Endothelial cell of umbilical vein (primary cell): ENCODE measurements at regions not wholly inside any gene's neighbourhood (a gene's known extent, or its start where the extent isn't known, plus 50 kb on each side); places are given as distances from the start of the nearest gene placed in this dataset.

ENCODE experiments used
- BruUV-seq: library from RNA; stranded (reverse); fragments of 400-500 nt; replicated peaks from 2 replicates; lab custom pipeline; 2021; lab: Mats Ljungman, UMichigan
- CTCF ChIA-PET: fragments of 300-600, 350-600 bp; sonication (Branson Sonifier 250); formaldehyde crosslinking; loops from one replicate; lab custom pipeline; 2021; ENCODE audit warnings: antibody characterized with exemption, inconsistent platforms; lab: Charles Lee
- POLR2A ChIA-PET: fragments of 300-600, 350-600 bp; sonication (Branson Sonifier 250); formaldehyde crosslinking; loops from one replicate; lab custom pipeline; 2021; ENCODE audit warnings: antibody characterized with exemption, inconsistent platforms; lab: Charles Lee
- DNase-seq: peaks from one replicate; pipeline ENCODE4 v3.0.0-alpha.2; 2011; ENCODE audit warnings: low read depth, low spot score
- FAIRE-seq: peaks from 2 replicates; lab custom pipeline; 2011; peaks lifted over from hg19 to GRCh38; lab: Jason Lieb, UNC
- H2AFZ ChIP-seq: 2 replicates; pipeline ENCODE4 v1.6.0; 2012; ENCODE audit warnings: low read depth, low read length, control low read depth, inconsistent platforms
- H3K27ac ChIP-seq: 2 replicates; pipeline ENCODE4 v1.5.1; 2011; ENCODE audit warnings: low read depth, mild to moderate bottlenecking, control low read depth, low read length, moderate library complexity; ENCODE audit not compliant: insufficient read depth
- H3K27me3 ChIP-seq, 2 experiments: 2 replicates each; pipeline versions ENCODE4 v1.6.0 to v1.6.1; 2011; ENCODE audit warnings: low read length in 2 of 2, mixed read lengths in 1 of 2; ENCODE audit not compliant: control insufficient read depth in 2 of 2, insufficient read depth in 2 of 2
- H3K36me3 ChIP-seq, 2 experiments: 2 replicates in 1 of 2; 3 replicates in 1 of 2; pipeline ENCODE4 v1.5.1; 2011; ENCODE audit warnings: low read length in 2 of 2, mild to moderate bottlenecking in 1 of 2, moderate library complexity in 1 of 2; ENCODE audit not compliant: control insufficient read depth in 2 of 2, insufficient read depth in 2 of 2; ENCODE audit errors: extremely low read depth in 1 of 2
- H3K4me1 ChIP-seq: 3 replicates; pipeline ENCODE4 v1.5.1; 2011; ENCODE audit warnings: mild to moderate bottlenecking, low read length; ENCODE audit not compliant: control insufficient read depth, insufficient read depth; ENCODE audit errors: extremely low read depth
- H3K4me2 ChIP-seq: 2 replicates; pipeline ENCODE4 v1.6.1; 2011; ENCODE audit warnings: low read length, control low read depth, mixed read lengths; ENCODE audit not compliant: insufficient read depth
- H3K4me3 ChIP-seq, 3 experiments: fragments of 200-600 bp in 1 of 3; sonication (generic), shearing (Covaris generic) in 1 of 3; replicated peaks in 1 of 3; 2 replicates each; pipeline ENCODE4 v1.5.1; 2011 to 2016; ENCODE audit warnings: control low read depth in 3 of 3, low read length in 3 of 3, mild to moderate bottlenecking in 2 of 3, inconsistent platforms in 1 of 3, low read depth in 1 of 3, moderate library complexity in 1 of 3; ENCODE audit not compliant: insufficient read depth in 1 of 3
- H3K79me2 ChIP-seq: 2 replicates; pipeline ENCODE4 v1.6.0; 2012; ENCODE audit warnings: low read length, inconsistent platforms; ENCODE audit not compliant: control insufficient read depth, insufficient read depth
- H3K9ac ChIP-seq: replicated peaks from 2 replicates; pipeline ENCODE3; 2011; ENCODE audit warnings: low read length, control low read depth; ENCODE audit not compliant: insufficient read depth; ENCODE audit errors: extremely low read depth
- H3K9me1 ChIP-seq: replicated peaks from 3 replicates; pipeline ENCODE4 v1.6.0; 2011; ENCODE audit warnings: mild to moderate bottlenecking, low read length; ENCODE audit not compliant: control insufficient read depth, insufficient read depth; ENCODE audit errors: extremely low read depth
- H3K9me3 ChIP-seq: replicated peaks from 2 replicates; pipeline ENCODE4 v1.5.1; 2012; ENCODE audit warnings: low read length, inconsistent platforms; ENCODE audit not compliant: control insufficient read depth, insufficient read depth
- H4K20me1 ChIP-seq: replicated peaks from 2 replicates; pipeline ENCODE3; 2011; ENCODE audit warnings: mild to moderate bottlenecking, low read length; ENCODE audit not compliant: control insufficient read depth, insufficient read depth; ENCODE audit errors: extremely low read depth
- EZH2 ChIP-seq: IDR thresholded peaks from 2 replicates; pipeline ENCODE4 v1.6.1; 2012; ENCODE audit warnings: borderline replicate concordance, low read depth, mild to moderate bottlenecking, moderate library complexity, low read length, inconsistent platforms; ENCODE audit not compliant: severe bottlenecking
- FOS ChIP-seq: IDR thresholded peaks from 2 replicates; pipeline ENCODE4 v1.6.1; 2011; ENCODE audit warnings: mild to moderate bottlenecking, low read length, moderate library complexity, borderline replicate concordance; ENCODE audit not compliant: insufficient read depth
- GATA2 ChIP-seq: IDR thresholded peaks from 2 replicates; pipeline ENCODE4 v1.7.0; 2011; ENCODE audit warnings: low read depth, mild to moderate bottlenecking, moderate library complexity, mixed read lengths, low read length; ENCODE audit not compliant: insufficient read length, insufficient read depth
- JUN ChIP-seq: IDR thresholded peaks from 2 replicates; pipeline ENCODE4 v1.6.1; 2011; ENCODE audit warnings: borderline replicate concordance, low read depth; ENCODE audit not compliant: insufficient read length, insufficient read depth
- MYC ChIP-seq: IDR thresholded peaks from one replicate; pipeline ENCODE4 v1.6.1; 2011; ENCODE audit warnings: mild to moderate bottlenecking, low read depth, low read length
- POLR2A ChIP-seq: IDR thresholded peaks from 2 replicates; pipeline ENCODE4 v1.6.1; 2012; ENCODE audit warnings: low read depth, mild to moderate bottlenecking, control low read depth, low read length
- POLR2AphosphoS5 ChIP-seq: IDR thresholded peaks from 2 replicates; pipeline ENCODE4 v1.6.1; 2012; ENCODE audit warnings: low read depth, mild to moderate bottlenecking, control low read depth, low read length, moderate library complexity; ENCODE audit not compliant: insufficient read depth
- dilution Hi-C: fragments of 300-500 bp; cut with MboI; formaldehyde crosslinking; loops from one replicate; pipeline ENCODE4 v1.15.0; 2019; ENCODE audit warnings: low sequenced_read_pairs; ENCODE audit not compliant: extremely low pct_ligation_motif_present
- intact Hi-C: fragments of 100-400 bp; cut with micrococcal nuclease; formaldehyde crosslinking; loops from one replicate; pipeline ENCODE4 v1.10.0; 2022
- TF ChIP-seq, protein P1 (sequence below): IDR thresholded peaks from 2 replicates; pipeline ENCODE4 v1.6.1; 2011; ENCODE audit not compliant: insufficient read depth, insufficient read length
- TF ChIP-seq, protein P2 (sequence below), 2 donors: IDR thresholded peaks; 1 replicate in 1 of 2; 2 replicates in 1 of 2; pipeline ENCODE4 v1.5.1; 2011; ENCODE audit warnings: low read length in 2 of 2, mild to moderate bottlenecking in 2 of 2, moderate library complexity in 2 of 2, control low read depth in 1 of 2, inconsistent platforms in 1 of 2, low read depth in 1 of 2; ENCODE audit not compliant: insufficient read depth in 1 of 2; ENCODE audit errors: extremely low read depth in 1 of 2

DNA sequence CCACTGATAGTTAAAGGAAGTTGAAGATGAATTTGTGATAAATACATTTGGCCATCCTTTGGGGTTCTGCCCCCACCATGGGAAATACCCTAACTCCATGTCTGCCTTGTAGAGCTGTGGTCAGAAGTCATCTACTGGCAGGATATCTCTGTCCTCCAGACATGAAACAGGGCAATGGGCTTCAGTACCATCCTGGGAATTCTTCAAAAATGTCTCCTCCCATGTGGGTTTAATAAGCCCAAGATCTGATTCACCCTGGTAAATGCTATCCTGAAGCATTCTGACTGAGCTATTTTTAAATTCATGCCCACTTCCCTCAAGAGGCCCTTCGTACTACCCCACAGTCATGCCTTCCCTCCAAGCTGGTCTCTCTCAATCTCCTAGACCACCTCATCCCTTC, 113.7 kb upstream of the SLC25A36 start:
- Histone ChIP-seq H3K4me1 (no peaks in the 10 kb centered on the region), H3K9me3 (no peaks in the 10 kb centered on the region), H3K27me3 (no peaks in the 10 kb centered on the region), H3K27ac (no peak overlapping the region), H3K9me1 (no peaks in the 10 kb centered on the region), H2AFZ (no peak overlapping the region), H3K36me3 (no peaks in the 10 kb centered on the region), H3K4me3 (no peak overlapping the region), H3K9ac (no peak overlapping the region), H4K20me1 (no peaks in the 10 kb centered on the region), H3K4me2 (no peak overlapping the region), H3K79me2 (no peaks in the 10 kb centered on the region)
- TF ChIP-seq GATA2 (no peak), FOS (no peak), EZH2 (no peak), POLR2AphosphoS5 (no peak), JUN (no peak), POLR2A (no peak), MYC (no peak)
- TF ChIP-seq, protein P1, sequence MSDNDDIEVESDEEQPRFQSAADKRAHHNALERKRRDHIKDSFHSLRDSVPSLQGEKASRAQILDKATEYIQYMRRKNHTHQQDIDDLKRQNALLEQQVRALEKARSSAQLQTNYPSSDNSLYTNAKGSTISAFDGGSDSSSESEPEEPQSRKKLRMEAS = no peak
- TF ChIP-seq, protein P2, sequence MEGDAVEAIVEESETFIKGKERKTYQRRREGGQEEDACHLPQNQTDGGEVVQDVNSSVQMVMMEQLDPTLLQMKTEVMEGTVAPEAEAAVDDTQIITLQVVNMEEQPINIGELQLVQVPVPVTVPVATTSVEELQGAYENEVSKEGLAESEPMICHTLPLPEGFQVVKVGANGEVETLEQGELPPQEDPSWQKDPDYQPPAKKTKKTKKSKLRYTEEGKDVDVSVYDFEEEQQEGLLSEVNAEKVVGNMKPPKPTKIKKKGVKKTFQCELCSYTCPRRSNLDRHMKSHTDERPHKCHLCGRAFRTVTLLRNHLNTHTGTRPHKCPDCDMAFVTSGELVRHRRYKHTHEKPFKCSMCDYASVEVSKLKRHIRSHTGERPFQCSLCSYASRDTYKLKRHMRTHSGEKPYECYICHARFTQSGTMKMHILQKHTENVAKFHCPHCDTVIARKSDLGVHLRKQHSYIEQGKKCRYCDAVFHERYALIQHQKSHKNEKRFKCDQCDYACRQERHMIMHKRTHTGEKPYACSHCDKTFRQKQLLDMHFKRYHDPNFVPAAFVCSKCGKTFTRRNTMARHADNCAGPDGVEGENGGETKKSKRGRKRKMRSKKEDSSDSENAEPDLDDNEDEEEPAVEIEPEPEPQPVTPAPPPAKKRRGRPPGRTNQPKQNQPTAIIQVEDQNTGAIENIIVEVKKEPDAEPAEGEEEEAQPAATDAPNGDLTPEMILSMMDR (IDR thresholded peaks at IDR 0.05; ENCODE audit: extremely low read depth in 1 of 2, insufficient read depth in 1 of 2, low read depth in 1 of 2, low read length in 2 of 2) = no peak
- ChIA-PET CTCF (no interaction called here), POLR2A (no interaction called here)
- intact Hi-C loops = no loop called here
- no TSS peak for BruUV-seq
- dilution Hi-C loops = no loop called here
- FAIRE-seq (no peak), DNase-seq (no peak)
